Activated B cell treated with CpG ODN at 0.5 μM for 24 hours (primary cell): ENCODE measurements at regions not wholly inside any gene's neighbourhood (a gene's known extent, or its start where the extent isn't known, plus 50 kb on each side); places are given as distances from the start of the nearest gene placed in this dataset.

Source experiments
- ATAC-seq: fragments of 200-7000 bp; cut with Tn5 transposase; one replicate; pipeline ENCODE4 v1.10.0; 2021; ENCODE audit warnings: low read depth, mild to moderate bottlenecking, moderate library complexity
- CTCF ChIA-PET: fragments of 350-600 bp; sonication (Branson Sonifier 250); formaldehyde crosslinking; loops from one replicate; lab custom pipeline; 2021; ENCODE audit warnings: antibody characterized with exemption; lab: Charles Lee
- POLR2A ChIA-PET: fragments of 350-600 bp; sonication (Branson Sonifier 250); formaldehyde crosslinking; loops from one replicate; lab custom pipeline; 2021; ENCODE audit warnings: antibody characterized with exemption; lab: Charles Lee
- DNase-seq: peaks from one replicate; pipeline ENCODE4 v3.0.0; 2022
- H3K27ac Mint-ChIP-seq: one replicate; pipeline ENCODE4 v1.8.0; 2020; ENCODE audit warnings: mixed read lengths
- H3K27me3 Mint-ChIP-seq: one replicate; pipeline ENCODE4 v1.8.0; 2021; ENCODE audit warnings: mixed read lengths
- H3K36me3 Mint-ChIP-seq: one replicate; pipeline ENCODE4 v1.8.0; 2021; ENCODE audit warnings: low read depth, mixed read lengths
- H3K4me1 Mint-ChIP-seq: one replicate; pipeline ENCODE4 v1.8.0; 2021; ENCODE audit warnings: mixed read lengths
- H3K4me3 Mint-ChIP-seq: one replicate; pipeline ENCODE4 v1.8.0; 2020; ENCODE audit warnings: mild to moderate bottlenecking, mixed read lengths
- H3K9me3 Mint-ChIP-seq: one replicate; pipeline ENCODE4 v1.8.0; 2020; ENCODE audit warnings: mixed read lengths
- CTCF ChIP-seq: fragments of 200-600 bp; IDR thresholded peaks from one replicate; pipeline ENCODE4 v1.8.0; 2022; ENCODE audit warnings: antibody characterized with exemption, mild to moderate bottlenecking
- intact Hi-C: fragments of 100-400 bp; cut with micrococcal nuclease; formaldehyde crosslinking; loops from one replicate; pipeline ENCODE4 v1.15.1; 2024

DNA sequence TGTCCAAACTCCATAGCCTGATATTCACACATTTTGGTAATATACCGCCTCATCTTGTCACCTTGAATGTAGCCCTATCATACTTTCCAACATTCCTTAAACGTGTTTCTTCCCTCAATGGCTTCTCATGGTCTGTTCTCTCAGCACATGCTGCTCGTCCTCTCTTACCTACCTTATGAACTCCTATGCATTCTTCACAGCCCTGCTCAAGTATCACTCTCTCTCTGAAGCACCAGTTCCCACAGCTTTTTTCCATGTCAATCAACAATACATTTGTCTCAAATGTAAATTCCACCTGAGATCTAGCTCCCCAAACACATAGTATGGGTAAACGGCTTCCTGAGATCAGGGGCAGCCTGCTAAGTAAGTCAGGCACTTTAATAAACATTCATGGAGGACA, 85.2 kb upstream of the ZMIZ1 start:
- no peak for DNase-seq
- Mint-ChIP-seq H3K4me1 (peaks cover 7% of the 10 kb centered on the region), H3K27ac (no peak overlapping the region), H3K36me3 (no peaks in the 10 kb centered on the region), H3K27me3 (peaks cover 39% of the 10 kb centered on the region), H3K4me3 (no peak overlapping the region), H3K9me3 (no peaks in the 10 kb centered on the region)
- TF ChIP-seq CTCF = no peak
- ATAC-seq = no peak
- intact Hi-C loops = no loop called here
- ChIA-PET POLR2A (no interaction called here), CTCF (interaction anchor here (1.0 kb wide), 1 partner anchor 9 kb away, joined by 3 read pairs; no protein-coding TSS in a partner anchor)

DNA sequence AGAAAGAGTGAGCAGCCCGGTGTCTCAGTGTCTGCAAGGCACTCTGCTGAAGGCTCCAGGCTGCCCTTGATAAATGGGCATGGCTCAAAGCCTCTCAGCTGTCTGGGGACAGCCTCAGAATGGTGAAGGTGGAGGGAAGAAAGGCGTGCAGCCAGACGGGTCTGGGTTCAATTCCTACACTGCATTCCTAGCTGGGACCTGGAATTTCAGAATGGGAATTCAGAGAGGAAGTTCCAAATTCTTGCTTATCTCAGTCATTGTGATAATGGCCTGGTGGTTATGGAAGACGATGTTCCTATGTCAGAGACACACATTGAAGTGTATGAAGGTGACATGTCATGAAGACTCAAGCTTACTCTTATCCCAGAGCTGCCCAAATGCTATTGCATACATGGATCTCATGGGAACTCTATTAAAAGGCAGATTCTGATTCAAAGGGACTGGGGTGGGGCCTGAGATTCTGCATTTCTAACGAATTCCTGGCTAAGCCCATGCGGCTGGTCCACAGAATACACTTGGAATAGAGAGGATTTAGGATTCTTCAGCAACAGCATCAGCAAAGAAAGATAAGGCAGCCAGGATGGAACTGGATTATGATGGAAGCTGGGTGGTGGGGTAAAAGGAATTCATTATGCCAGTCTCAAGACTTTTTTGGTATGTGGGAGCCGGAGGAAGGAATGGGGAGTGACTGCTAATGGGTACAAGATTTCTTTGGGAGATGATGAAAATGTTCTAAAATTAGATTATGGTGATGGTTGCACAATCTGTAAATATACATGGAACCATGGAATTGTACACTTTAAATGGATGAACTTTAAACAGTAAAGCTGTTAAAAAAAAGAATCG, 82.6 kb upstream of the ZMIZ1 start:
- ChIA-PET POLR2A (no interaction called here), CTCF (no interaction called here)
- no peak for DNase-seq
- Mint-ChIP-seq H3K4me3 (no peak overlapping the region), H3K27me3 (peaks cover 32% of the 10 kb centered on the region), H3K9me3 (no peaks in the 10 kb centered on the region), H3K4me1 (peaks cover 16% of the 10 kb centered on the region), H3K27ac (no peak overlapping the region), H3K36me3 (no peaks in the 10 kb centered on the region)
- TF ChIP-seq CTCF = no peak
- intact Hi-C loops = no loop called here
- ATAC-seq = no peak

GRCh38 chr10:78991187-78991586, 77.6 kb upstream of the ZMIZ1 start:
- ATAC-seq (peak; percentile 59), DNase-seq (no peak)
- ChIA-PET POLR2A (no interaction called here), CTCF (no interaction called here)
- Mint-ChIP-seq H3K4me1 (peaks cover 29% of the 10 kb centered on the region), H3K27me3 (peaks cover 22% of the 10 kb centered on the region), H3K9me3 (no peaks in the 10 kb centered on the region), H3K4me3 (no peak overlapping the region), H3K27ac (no peak overlapping the region), H3K36me3 (no peaks in the 10 kb centered on the region)
- intact Hi-C loops = loop anchor here (5.0 kb wide), 1 partner anchor 76 kb away; the partner anchor contains the start of gene ZMIZ1
- no peak for TF ChIP-seq CTCF

DNA sequence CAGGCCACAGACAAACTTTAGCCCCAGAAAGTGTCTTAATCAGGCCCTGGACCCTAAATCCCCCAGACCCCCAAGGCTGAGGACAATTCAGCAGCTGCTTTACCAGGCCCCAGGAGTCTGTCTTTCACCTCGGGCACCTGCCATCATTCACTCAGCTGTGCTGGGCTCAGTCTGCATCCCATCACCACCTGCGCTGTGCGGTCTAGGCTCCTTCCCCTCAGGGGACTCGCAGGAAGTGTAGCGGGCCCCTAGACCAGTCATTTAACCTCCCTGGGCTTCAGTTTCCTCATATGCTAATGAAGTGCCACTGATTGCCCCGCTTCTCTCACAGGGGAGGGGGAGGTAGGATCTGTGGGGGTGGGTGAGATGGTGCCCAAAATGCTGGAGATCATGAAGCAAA, 76.4 kb upstream of the ZMIZ1 start:
- H3K36me3 Mint-ChIP-seq = no peaks in the 10 kb centered on the region
- POLR2A ChIA-PET = no interaction called here
- no peak for DNase-seq
- H3K4me1 Mint-ChIP-seq = peaks cover 35% of the 10 kb centered on the region
- H3K9me3 Mint-ChIP-seq = no peaks in the 10 kb centered on the region
- peaks cover 19% of the 10 kb centered on the region for H3K27me3 Mint-ChIP-seq
- CTCF ChIA-PET = no interaction called here
- H3K27ac Mint-ChIP-seq = no peak overlapping the region
- TF ChIP-seq CTCF = no peak
- intact Hi-C loops = loop anchor here (1.0 to 5.0 kb wide), 2 partner anchors 18 to 75 kb away; partner anchors contain the start of gene ZMIZ1
- peak; percentile 92 for ATAC-seq
- H3K4me3 Mint-ChIP-seq = no peak overlapping the region

DNA sequence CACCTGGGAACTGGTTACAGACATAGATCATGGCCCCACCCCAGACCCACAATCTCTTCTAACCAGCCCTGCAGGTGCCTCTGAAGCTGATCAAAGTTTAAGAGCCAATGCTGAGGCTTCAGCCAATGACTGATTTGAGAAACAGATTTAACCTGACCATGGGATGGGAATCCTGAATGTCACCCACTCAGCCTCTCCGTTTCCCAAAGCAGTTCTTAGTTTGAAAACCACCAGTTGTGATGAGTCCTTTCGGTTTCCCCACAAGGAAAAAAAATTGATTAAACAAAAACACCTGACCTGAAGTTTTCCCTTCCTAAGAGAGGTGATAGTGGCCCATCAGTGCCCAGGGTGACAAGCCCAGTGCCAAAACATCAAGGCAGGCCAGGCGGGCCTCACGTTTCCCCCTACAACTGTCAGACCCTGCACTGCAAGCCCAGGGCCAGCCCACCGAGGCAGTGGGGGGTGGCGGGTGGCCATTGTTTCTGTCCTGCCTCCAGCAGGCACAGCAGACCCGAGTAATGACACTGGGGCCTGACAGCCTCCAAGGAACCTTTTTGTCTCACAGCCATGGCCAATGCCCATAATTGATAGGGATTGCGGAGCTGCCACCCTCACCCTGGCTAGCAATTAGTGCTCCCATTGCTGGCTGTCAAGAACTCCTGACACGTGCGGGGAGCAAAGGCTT, 75.4 kb upstream of the ZMIZ1 start:
- peaks cover 19% of the 10 kb centered on the region for H3K27me3 Mint-ChIP-seq
- CTCF ChIA-PET = no interaction called here
- TF ChIP-seq CTCF = no peak
- H3K27ac Mint-ChIP-seq = no peak overlapping the region
- DNase-seq (no peak), ATAC-seq (no peak)
- no peak overlapping the region for H3K4me3 Mint-ChIP-seq
- no peaks in the 10 kb centered on the region for H3K9me3 Mint-ChIP-seq
- H3K36me3 Mint-ChIP-seq = no peaks in the 10 kb centered on the region
- POLR2A ChIA-PET = interaction anchor here (0.6 kb wide), 1 partner anchor 23 kb away, joined by 5 read pairs; no protein-coding TSS in a partner anchor
- peaks cover 35% of the 10 kb centered on the region for H3K4me1 Mint-ChIP-seq
- intact Hi-C loops = loop anchor here (5.0 kb wide), 1 partner anchor 74 kb away; the partner anchor contains the start of gene ZMIZ1
